Uterus (tissue), 3 donors: ENCODE measurements at regions not wholly inside any gene's neighbourhood (a gene's known extent, or its start where the extent isn't known, plus 50 kb on each side); places are given as distances from the start of the nearest gene placed in this dataset.
"Not testable (repeated sequence)": the region's sequence is repeated elsewhere in the genome, so short reads cannot be mapped to it uniquely, and the experiment has no call there.

Experiments used
- DNase-seq, 2 donors: peaks; one replicate each; pipeline ENCODE4 v3.0.0-alpha.2; 2019 to 2020
- H3K27ac ChIP-seq, 2 donors: fragments of 200-600 bp; sonication (generic); 1 replicate in 1 of 2; 2 replicates in 1 of 2; pipeline ENCODE4 v1.5.1; 2016 to 2018
- H3K27me3 ChIP-seq, 2 donors: fragments of 200-600 bp; sonication (generic); one replicate each; pipeline ENCODE4 v1.5.1; 2018 to 2019; ENCODE audit warnings: control low read depth in 1 of 2
- H3K36me3 ChIP-seq, 2 donors: fragments of 200-600 bp; sonication (generic); one replicate each; pipeline ENCODE4 v1.5.1; 2019; ENCODE audit warnings: control low read depth in 1 of 2
- H3K4me1 ChIP-seq, 2 donors: fragments of 200-600 bp; sonication (generic); one replicate each; pipeline ENCODE4 v1.5.1; 2018 to 2019; ENCODE audit warnings: control low read depth in 1 of 2
- H3K4me3 ChIP-seq, 2 donors: fragments of 200-600 bp; sonication (generic); 1 replicate in 1 of 2; 2 replicates in 1 of 2; pipeline ENCODE4 v1.5.1; 2018 to 2019; ENCODE audit warnings: mild to moderate bottlenecking in 1 of 2
- H3K9me3 ChIP-seq, 2 donors: fragments of 200-600 bp; sonication (generic); one replicate each; pipeline ENCODE4 v1.5.1; 2019; ENCODE audit warnings: control low read depth in 1 of 2
- POLR2A ChIP-seq, 2 donors: fragments of 450-650 bp; IDR thresholded peaks; one replicate each; pipeline ENCODE4 v1.6.1; 2016; ENCODE audit warnings: antibody characterized with exemption in 2 of 2, mild to moderate bottlenecking in 1 of 2, moderate library complexity in 1 of 2
- intact Hi-C: fragments of 100-400 bp; cut with DNase I; formaldehyde crosslinking; loops from one replicate; pipeline ENCODE4 v1.15.1; 2023; ENCODE audit warnings: low total_unique reads
- TF ChIP-seq, protein P1 (sequence below), 4 experiments: fragments of 200-600 bp in 2 of 4; fragments of 450-650 bp in 2 of 4; sonication (generic) in 2 of 4; IDR thresholded peaks; one replicate each; pipeline ENCODE4 v1.5.1; 2016 to 2019; ENCODE audit warnings: antibody characterized with exemption in 4 of 4, mild to moderate bottlenecking in 2 of 4, moderate library complexity in 1 of 4
- donor health status: DM: yes; HTN: yes; CAD: no.

GRCh38 chr5:156087577-156088110 lies 239.3 kb upstream of the SGCD start:
- Histone ChIP-seq H3K27ac (no peak overlapping the region), H3K9me3 (no peaks in the 10 kb centered on the region), H3K4me1 (no peaks in the 10 kb centered on the region), H3K4me3 (no peak overlapping the region), H3K27me3 (no peaks in the 10 kb centered on the region), H3K36me3 (no peaks in the 10 kb centered on the region)
- TF ChIP-seq, protein P1, sequence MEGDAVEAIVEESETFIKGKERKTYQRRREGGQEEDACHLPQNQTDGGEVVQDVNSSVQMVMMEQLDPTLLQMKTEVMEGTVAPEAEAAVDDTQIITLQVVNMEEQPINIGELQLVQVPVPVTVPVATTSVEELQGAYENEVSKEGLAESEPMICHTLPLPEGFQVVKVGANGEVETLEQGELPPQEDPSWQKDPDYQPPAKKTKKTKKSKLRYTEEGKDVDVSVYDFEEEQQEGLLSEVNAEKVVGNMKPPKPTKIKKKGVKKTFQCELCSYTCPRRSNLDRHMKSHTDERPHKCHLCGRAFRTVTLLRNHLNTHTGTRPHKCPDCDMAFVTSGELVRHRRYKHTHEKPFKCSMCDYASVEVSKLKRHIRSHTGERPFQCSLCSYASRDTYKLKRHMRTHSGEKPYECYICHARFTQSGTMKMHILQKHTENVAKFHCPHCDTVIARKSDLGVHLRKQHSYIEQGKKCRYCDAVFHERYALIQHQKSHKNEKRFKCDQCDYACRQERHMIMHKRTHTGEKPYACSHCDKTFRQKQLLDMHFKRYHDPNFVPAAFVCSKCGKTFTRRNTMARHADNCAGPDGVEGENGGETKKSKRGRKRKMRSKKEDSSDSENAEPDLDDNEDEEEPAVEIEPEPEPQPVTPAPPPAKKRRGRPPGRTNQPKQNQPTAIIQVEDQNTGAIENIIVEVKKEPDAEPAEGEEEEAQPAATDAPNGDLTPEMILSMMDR (IDR thresholded peaks at IDR 0.05) = no peak
- TF ChIP-seq POLR2A (IDR thresholded peaks at IDR 0.05) = no peak
- no peak for DNase-seq
- intact Hi-C loops = no loop called here

GRCh38 chr5:156089955-156090940 lies 236.7 kb upstream of the SGCD start:
- H3K36me3 ChIP-seq, H3K4me3 ChIP-seq, H3K27ac ChIP-seq, H3K9me3 ChIP-seq, DNase-seq, H3K4me1 ChIP-seq, H3K27me3 ChIP-seq, intact Hi-C loops: not testable (repeated sequence)

GRCh38 chr5:156093024-156093423 lies 233.9 kb upstream of the SGCD start:
- DNase-seq = no peak
- H3K36me3 ChIP-seq = no peaks in the 10 kb centered on the region
- H3K27ac ChIP-seq = no peak overlapping the region
- no peak for TF ChIP-seq POLR2A (IDR thresholded peaks at IDR 0.05)
- TF ChIP-seq, protein P1 (IDR thresholded peaks at IDR 0.05) = no peak
- no peaks in the 10 kb centered on the region for H3K4me1 ChIP-seq
- H3K27me3 ChIP-seq = no peaks in the 10 kb centered on the region
- H3K9me3 ChIP-seq = no peaks in the 10 kb centered on the region
- intact Hi-C loops = no loop called here
- H3K4me3 ChIP-seq = no peak overlapping the region

DNA sequence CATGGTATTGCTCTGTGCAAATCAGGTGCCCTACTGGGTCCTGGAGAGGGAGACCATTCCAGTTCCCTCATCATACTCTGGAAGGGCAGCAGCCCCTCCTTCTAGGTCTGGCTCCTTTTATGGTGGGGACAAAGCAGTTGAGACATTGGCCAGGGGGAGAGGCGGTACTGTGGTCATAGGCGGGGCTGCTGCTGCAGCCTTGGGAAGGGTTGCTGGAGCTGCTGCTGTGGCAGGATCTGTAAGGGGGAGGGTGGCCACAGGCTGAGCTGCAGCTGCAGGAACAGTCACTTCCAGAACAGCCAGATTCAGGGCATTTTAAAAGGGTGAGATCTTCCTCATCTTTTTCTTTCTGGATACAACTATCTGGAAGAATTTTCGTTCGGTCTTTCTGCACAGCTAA lies 233.0 kb upstream of the SGCD start:
- no peaks in the 10 kb centered on the region for H3K36me3 ChIP-seq
- H3K4me3 ChIP-seq = no peak overlapping the region
- DNase-seq = no peak
- no peaks in the 10 kb centered on the region for H3K4me1 ChIP-seq
- intact Hi-C loops = no loop called here
- no peaks in the 10 kb centered on the region for H3K9me3 ChIP-seq
- TF ChIP-seq POLR2A (IDR thresholded peaks at IDR 0.05) = no peak
- TF ChIP-seq, protein P1 (IDR thresholded peaks at IDR 0.05) = no peak
- H3K27me3 ChIP-seq = no peaks in the 10 kb centered on the region
- no peak overlapping the region for H3K27ac ChIP-seq

DNA sequence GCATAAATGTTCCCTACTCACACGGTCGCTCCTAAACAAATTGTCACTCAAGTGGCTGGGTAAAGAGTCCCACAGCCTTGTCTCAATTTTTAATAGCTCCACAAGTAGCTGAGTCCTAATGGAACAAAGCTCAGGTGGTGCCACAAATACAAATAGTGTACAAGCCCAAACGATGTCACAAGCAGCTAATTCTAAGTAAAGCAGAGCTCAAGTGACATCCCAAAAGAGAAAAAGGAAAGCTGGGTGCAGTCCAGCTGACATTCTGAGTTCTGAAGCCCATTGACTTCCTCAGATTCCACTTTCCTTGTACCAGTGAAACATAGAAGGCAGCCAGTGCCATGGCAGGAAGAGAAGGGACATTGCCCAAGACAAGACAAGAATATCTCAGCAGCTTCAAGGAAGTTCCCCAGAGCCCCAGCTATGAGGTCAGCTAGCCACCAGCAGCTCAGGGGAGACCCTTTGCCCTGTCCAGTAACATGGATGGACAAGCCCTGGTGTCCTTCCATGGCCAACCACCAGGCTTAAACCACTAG lies 231.2 kb upstream of the SGCD start:
- no peak overlapping the region for H3K4me3 ChIP-seq
- no peak for TF ChIP-seq POLR2A (IDR thresholded peaks at IDR 0.05)
- TF ChIP-seq, protein P1 (IDR thresholded peaks at IDR 0.05) = no peak

More for the DNA sequence above, 231.2 kb upstream of the SGCD start:
- no peaks in the 10 kb centered on the region for H3K36me3 ChIP-seq
- no peaks in the 10 kb centered on the region for H3K4me1 ChIP-seq
- H3K9me3 ChIP-seq = no peaks in the 10 kb centered on the region
- intact Hi-C loops = no loop called here
- H3K27ac ChIP-seq = no peak overlapping the region
- no peaks in the 10 kb centered on the region for H3K27me3 ChIP-seq
- DNase-seq = no peak
